ENCODE measurements at regions not wholly inside any gene's neighbourhood (a gene's known extent, or its start where the extent isn't known, plus 50 kb on each side); places are given as distances from the start of the nearest gene placed in this dataset.

- no peak for DNase-seq
- TF ChIP-seq POLR2AphosphoS5 (IDR thresholded peaks at IDR 0.05) (no peak), POLR2A (IDR thresholded peaks at IDR 0.05) (no peak), CTCF (IDR thresholded peaks at IDR 0.05 in 8 of 11, conservative IDR thresholded peaks at IDR 0.05 in 3 of 11) (no peak)
- H3K36me3 ChIP-seq: no peaks in the 10 kb centered on the region
Measured at GRCh38 chr15:72936691-72937679, 115.3 kb upstream of the NEO1 start.

GRCh38 chr15:72936237-72936636 is 116.0 kb upstream of the NEO1 start:
- 80 to 90% (median 84%) methylated on average over 4 of the region's 4 CpGs for WGBS, 5 donors
- Histone ChIP-seq H3K27me3 (replicated peaks in 1 of 7) (peaks cover 0 to 46% (median 0%) of the 10 kb centered on the region in 7 donors), H3K36me3 (no peaks in the 10 kb centered on the region), H3K27ac (no peak overlapping the region), H3K4me3 (no peak overlapping the region), H3K4me1 (no peaks in the 10 kb centered on the region), H3K9me3 (no peaks in the 10 kb centered on the region)
- no peak for DNase-seq
- no peak for TF ChIP-seq POLR2AphosphoS5 (IDR thresholded peaks at IDR 0.05)
- TF ChIP-seq CTCF (IDR thresholded peaks at IDR 0.05 in 8 of 11, conservative IDR thresholded peaks at IDR 0.05 in 3 of 11): no peak
- TF ChIP-seq POLR2A (IDR thresholded peaks at IDR 0.05): no peak
- intact Hi-C loops (cut with DNase I; ENCODE audit: low total_unique reads): no loop called here

More at GRCh38 chr15:72936691-72937679, 115.3 kb upstream of the NEO1 start:
- H3K27ac ChIP-seq: no peak overlapping the region
- intact Hi-C loops (cut with DNase I; ENCODE audit: low total_unique reads): no loop called here
- H3K27me3 ChIP-seq (replicated peaks in 1 of 7): peaks cover 0 to 38% (median 0%) of the 10 kb centered on the region in 7 donors
- no peak overlapping the region for H3K4me3 ChIP-seq
- no peaks in the 10 kb centered on the region for H3K4me1 ChIP-seq
- no peaks in the 10 kb centered on the region for H3K9me3 ChIP-seq
- 81 to 92% (median 84%) methylated on average over 11 of the region's 11 CpGs for WGBS, 5 donors

- Histone ChIP-seq H3K4me3 (no peak overlapping the region), H3K9me3 (no peaks in the 10 kb centered on the region), H3K36me3 (no peaks in the 10 kb centered on the region), H3K4me1 (no peaks in the 10 kb centered on the region), H3K27ac (no peak overlapping the region), H3K27me3 (replicated peaks in 1 of 7) (peaks cover 0 to 53% (median 0%) of the 10 kb centered on the region in 7 donors)
- WGBS, 5 donors: 21 to 60% (median 42%) methylated on average over 2 of the region's 2 CpGs
- no peak for TF ChIP-seq POLR2AphosphoS5 (IDR thresholded peaks at IDR 0.05)
- no peak for TF ChIP-seq CTCF (IDR thresholded peaks at IDR 0.05 in 8 of 11, conservative IDR thresholded peaks at IDR 0.05 in 3 of 11)
- no peak for TF ChIP-seq POLR2A (IDR thresholded peaks at IDR 0.05)
- intact Hi-C loops (cut with DNase I; ENCODE audit: low total_unique reads): no loop called here
- no peak for DNase-seq
Measured at GRCh38 chr15:72935521-72935920, 116.7 kb upstream of the NEO1 start.

GRCh38 chr15:72934921-72935320 is 117.3 kb upstream of the NEO1 start:
- DNase-seq: no peak
- intact Hi-C loops (cut with DNase I; ENCODE audit: low total_unique reads): no loop called here
- TF ChIP-seq POLR2A (IDR thresholded peaks at IDR 0.05) (no peak), POLR2AphosphoS5 (IDR thresholded peaks at IDR 0.05) (no peak), CTCF (IDR thresholded peaks at IDR 0.05 in 8 of 11, conservative IDR thresholded peaks at IDR 0.05 in 3 of 11) (no peak)
- no peak overlapping the region for H3K4me3 ChIP-seq
- WGBS, 5 donors: 96 to 99% (median 98%) methylated on average over 4 of the region's 4 CpGs
- no peaks in the 10 kb centered on the region for H3K9me3 ChIP-seq
- H3K27me3 ChIP-seq (replicated peaks in 1 of 7): peaks cover 0 to 53% (median 0%) of the 10 kb centered on the region in 7 donors
- no peak overlapping the region for H3K27ac ChIP-seq
- H3K4me1 ChIP-seq: no peaks in the 10 kb centered on the region
- no peaks in the 10 kb centered on the region for H3K36me3 ChIP-seq

All from spleen (tissue), 11 donors.